Thymus (tissue), 11 donors: ENCODE measurements at regions not wholly inside any gene's neighbourhood (a gene's known extent, or its start where the extent isn't known, plus 50 kb on each side); places are given as distances from the start of the nearest gene placed in this dataset.

Experiments
- DNase-seq, 9 donors: peaks; one replicate each; pipeline ENCODE4 v3.0.0-alpha.2; 2013; ENCODE audit warnings: low spot score in 9 of 9, low read depth in 6 of 9, missing footprints in 1 of 9
- H3K27ac ChIP-seq, 2 donors: one replicate each; pipeline ENCODE4 v1.5.1; 2013; ENCODE audit warnings: control low read depth in 1 of 2, low read depth in 1 of 2, low read length in 1 of 2, mild to moderate bottlenecking in 1 of 2, moderate library complexity in 1 of 2
- H3K27me3 ChIP-seq, 2 donors: one replicate each; pipeline ENCODE4 v1.5.1; 2013; ENCODE audit warnings: low read length in 1 of 2; ENCODE audit not compliant: control insufficient read depth in 2 of 2, insufficient read depth in 1 of 2
- H3K36me3 ChIP-seq, 2 donors: one replicate each; pipeline ENCODE4 v1.5.1; 2013; ENCODE audit warnings: low read length in 1 of 2, mild to moderate bottlenecking in 1 of 2, moderate library complexity in 1 of 2; ENCODE audit not compliant: control insufficient read depth in 2 of 2, insufficient read depth in 2 of 2
- H3K4me1 ChIP-seq, 2 donors: one replicate each; pipeline ENCODE4 v1.5.1; 2013; ENCODE audit warnings: low read length in 2 of 2; ENCODE audit not compliant: control insufficient read depth in 2 of 2, insufficient read depth in 2 of 2
- H3K4me3 ChIP-seq, 2 donors: one replicate each; pipeline ENCODE4 v1.5.1; 2013; ENCODE audit warnings: low read length in 2 of 2, control low read depth in 1 of 2, mild to moderate bottlenecking in 1 of 2
- H3K9me3 ChIP-seq, 2 donors: one replicate each; pipeline ENCODE4 v1.5.1; 2013; ENCODE audit warnings: low read length in 1 of 2, mild to moderate bottlenecking in 1 of 2; ENCODE audit not compliant: control insufficient read depth in 2 of 2, insufficient read depth in 1 of 2
- WGBS: extraction: QIAGEN DNeasy Blood & Tissue Kit; methylation state at CpG from one replicate; pipeline ENCODE4 v1.1.7; 2013; 5-methylcytosine and 5-hydroxymethylcytosine counted together
- donor health status: healthy.

- no peak for DNase-seq
- Histone ChIP-seq H3K4me1 (no peaks in the 10 kb centered on the region), H3K4me3 (no peak overlapping the region), H3K27ac (no peak overlapping the region), H3K9me3 (no peaks in the 10 kb centered on the region), H3K27me3 (no peaks in the 10 kb centered on the region), H3K36me3 (no peaks in the 10 kb centered on the region)
- WGBS: 79% methylated on average over 2 of the region's 2 CpGs
Measured at GRCh38 chr13:78993792-78994191, 334.8 kb upstream of the OBI1 start.

- Histone ChIP-seq H3K36me3 (no peaks in the 10 kb centered on the region), H3K9me3 (no peaks in the 10 kb centered on the region), H3K4me3 (no peak overlapping the region), H3K27me3 (no peaks in the 10 kb centered on the region), H3K4me1 (no peaks in the 10 kb centered on the region), H3K27ac (no peak overlapping the region)
- DNase-seq: no peak
- WGBS: 90% methylated on average over 4 of the region's 4 CpGs
Measured at GRCh38 chr13:78981913-78982312, 323.0 kb upstream of the OBI1 start.

GRCh38 chr13:78979349-78979748 is 320.4 kb upstream of the OBI1 start:
- Histone ChIP-seq H3K4me1 (no peaks in the 10 kb centered on the region), H3K36me3 (no peaks in the 10 kb centered on the region), H3K27me3 (no peaks in the 10 kb centered on the region), H3K27ac (no peak overlapping the region), H3K4me3 (no peak overlapping the region), H3K9me3 (no peaks in the 10 kb centered on the region)
- 95% methylated on average over 5 of the region's 5 CpGs for WGBS
- DNase-seq: no peak

GRCh38 chr13:78978381-78978998 is 319.5 kb upstream of the OBI1 start:
- WGBS: 35% methylated on average over 2 of the region's 2 CpGs
- H3K27me3 ChIP-seq: no peaks in the 10 kb centered on the region
- no peak overlapping the region for H3K4me3 ChIP-seq
- no peaks in the 10 kb centered on the region for H3K36me3 ChIP-seq
- no peak overlapping the region for H3K27ac ChIP-seq
- peak; percentile 2 to 66 (median 34) for DNase-seq
- no peaks in the 10 kb centered on the region for H3K4me1 ChIP-seq
- no peaks in the 10 kb centered on the region for H3K9me3 ChIP-seq

GRCh38 chr13:78977311-78977710 is 318.4 kb upstream of the OBI1 start:
- no peak overlapping the region for H3K4me3 ChIP-seq
- H3K27ac ChIP-seq: no peak overlapping the region
- DNase-seq: no peak
- H3K9me3 ChIP-seq: no peaks in the 10 kb centered on the region
- H3K4me1 ChIP-seq: no peaks in the 10 kb centered on the region
- H3K27me3 ChIP-seq: no peaks in the 10 kb centered on the region
- 98% methylated on average over 3 of the region's 3 CpGs for WGBS
- H3K36me3 ChIP-seq: no peaks in the 10 kb centered on the region

- Histone ChIP-seq H3K27me3 (no peaks in the 10 kb centered on the region), H3K9me3 (no peaks in the 10 kb centered on the region), H3K36me3 (no peaks in the 10 kb centered on the region), H3K27ac (no peak overlapping the region), H3K4me1 (no peaks in the 10 kb centered on the region), H3K4me3 (no peak overlapping the region)
- 88% methylated on average over 5 of the region's 5 CpGs for WGBS
- DNase-seq: no peak
Measured at GRCh38 chr13:78976696-78977095, 317.7 kb upstream of the OBI1 start.

GRCh38 chr13:78972561-78972960 is 313.6 kb upstream of the OBI1 start:
- WGBS: 94% methylated on average over 3 of the region's 3 CpGs
- DNase-seq: no peak
- no peaks in the 10 kb centered on the region for H3K4me1 ChIP-seq
- no peaks in the 10 kb centered on the region for H3K9me3 ChIP-seq
- no peak overlapping the region for H3K4me3 ChIP-seq
- H3K36me3 ChIP-seq: no peaks in the 10 kb centered on the region
- no peak overlapping the region for H3K27ac ChIP-seq
- H3K27me3 ChIP-seq: no peaks in the 10 kb centered on the region

GRCh38 chr13:78971355-78972025 is 312.5 kb upstream of the OBI1 start:
- no peak overlapping the region for H3K27ac ChIP-seq
- H3K36me3 ChIP-seq: no peaks in the 10 kb centered on the region
- no peaks in the 10 kb centered on the region for H3K4me1 ChIP-seq
- DNase-seq: no peak
- H3K27me3 ChIP-seq: no peaks in the 10 kb centered on the region
- no peak overlapping the region for H3K4me3 ChIP-seq
- 70% methylated on average over 4 of the region's 4 CpGs for WGBS
- no peaks in the 10 kb centered on the region for H3K9me3 ChIP-seq

- no peaks in the 10 kb centered on the region for H3K36me3 ChIP-seq
- no peak overlapping the region for H3K27ac ChIP-seq
- H3K4me3 ChIP-seq: no peak overlapping the region
- no peaks in the 10 kb centered on the region for H3K9me3 ChIP-seq
- H3K27me3 ChIP-seq: no peaks in the 10 kb centered on the region
- H3K4me1 ChIP-seq: no peaks in the 10 kb centered on the region
- no peak for DNase-seq
- WGBS: 86% methylated on average over 8 of the region's 8 CpGs
Measured at GRCh38 chr13:78960881-78961280, 301.9 kb upstream of the OBI1 start.
